GM12878 (cell line): ENCODE measurements at regions not wholly inside any gene's neighbourhood (a gene's known extent, or its start where the extent isn't known, plus 50 kb on each side); places are given as distances from the start of the nearest gene placed in this dataset.
A peak's percentile ranks its signal among the peaks of the same experiment; 100 is the strongest.

Experiments
- ATAC-seq: fragments of 200-7000 bp; cut with Tn5 transposase; 3 replicates; pipeline ENCODE4 v1.9.1; 2020; ENCODE audit warnings: mild to moderate bottlenecking, moderate library complexity
- BruUV-seq: library from RNA; stranded (reverse); fragments of 400-500 nt; replicated peaks from 2 replicates; lab custom pipeline; 2021; lab: Mats Ljungman, UMichigan
- CTCF ChIA-PET: fragments of 300-600 bp; sonication (Branson Sonifier 250); formaldehyde crosslinking; extraction: SDS; loops from one replicate; lab custom pipeline; 2021; ENCODE audit warnings: inconsistent platforms; lab: Yijun Ruan, JAX
- POLR2A ChIA-PET: fragments of 350-600 bp; formaldehyde crosslinking; extraction: SDS; loops from one replicate; lab custom pipeline; 2021; ENCODE audit warnings: inconsistent platforms; lab: Charles Lee
- RAD21 ChIA-PET: fragments of 300-600 bp; sonication (Branson Sonifier 250); formaldehyde crosslinking; loops from one replicate; lab custom pipeline; 2023; ENCODE audit warnings: antibody characterized with exemption; ENCODE audit not compliant: unreplicated experiment; lab: Charles Lee
- SMC1A ChIA-PET: fragments of 300-600 bp; sonication (Branson Sonifier 250); formaldehyde crosslinking; loops from one replicate; lab custom pipeline; 2023; ENCODE audit not compliant: unreplicated experiment, uncharacterized antibody; lab: Charles Lee
- DNase-seq: peaks from one replicate; pipeline ENCODE4 v3.0.0-alpha.2; 2011; ENCODE audit warnings: low read depth, low spot score
- FAIRE-seq: peaks from 3 replicates; lab custom pipeline; 2011; peaks lifted over from hg19 to GRCh38; lab: Jason Lieb, UNC
- H2AFZ ChIP-seq: 2 replicates; pipeline ENCODE4 v1.6.0; 2011; ENCODE audit warnings: low read depth, low read length, control low read depth; ENCODE audit not compliant: control insufficient read depth
- H3K27ac ChIP-seq: 2 replicates; pipeline ENCODE4 v1.5.1; 2011; ENCODE audit warnings: control low read depth; ENCODE audit not compliant: control insufficient read depth, insufficient read depth
- H3K27me3 ChIP-seq, 2 experiments: replicated peaks in 1 of 2; 2 replicates each; pipeline versions ENCODE4 v1.6.0 to v1.6.1; 2011; ENCODE audit warnings: low read length in 1 of 2; ENCODE audit not compliant: control insufficient read depth in 2 of 2, insufficient read depth in 2 of 2
- H3K36me3 ChIP-seq, 2 experiments: 2 replicates each; pipeline ENCODE4 v1.5.1; 2011; ENCODE audit warnings: low read length in 1 of 2; ENCODE audit not compliant: control insufficient read depth in 2 of 2, insufficient read depth in 2 of 2
- H3K4me1 ChIP-seq: 2 replicates; pipeline ENCODE4 v1.6.1; 2011; ENCODE audit warnings: mild to moderate bottlenecking, low read length, moderate library complexity, mixed read lengths; ENCODE audit not compliant: control insufficient read depth, insufficient read depth
- H3K4me2 ChIP-seq: 2 replicates; pipeline ENCODE4 v1.6.0; 2011; ENCODE audit warnings: control low read depth; ENCODE audit not compliant: control insufficient read depth, insufficient read depth
- H3K4me3 ChIP-seq: fragments of 200-600 bp; sonication (generic); 2 replicates; pipeline ENCODE4 v1.5.1; 2016
- H3K79me2 ChIP-seq: 2 replicates; pipeline ENCODE4 v1.6.0; 2011; ENCODE audit warnings: low read length; ENCODE audit not compliant: control insufficient read depth, insufficient read depth
- H3K9ac ChIP-seq: 2 replicates; pipeline ENCODE4 v1.8.0; 2011; ENCODE audit warnings: low read length, control low read depth, mixed read lengths; ENCODE audit not compliant: control insufficient read depth, insufficient read depth
- H3K9me3 ChIP-seq: replicated peaks from 3 replicates; pipeline ENCODE4 v1.5.1; 2011; ENCODE audit warnings: mild to moderate bottlenecking, low read length; ENCODE audit not compliant: control insufficient read depth, insufficient read depth
- H4K20me1 ChIP-seq: 2 replicates; pipeline ENCODE4 v1.6.0; 2011; ENCODE audit not compliant: control insufficient read depth, insufficient read depth
- CBX3 ChIP-seq: fragments of 200-600 bp; sonication (generic); IDR thresholded peaks from 2 replicates; pipeline ENCODE4 v1.6.1; 2016; ENCODE audit warnings: low read depth, borderline replicate concordance
- EED ChIP-seq: sonication (generic); IDR thresholded peaks from 2 replicates; pipeline ENCODE4 v1.6.1; 2016; ENCODE audit warnings: antibody characterized with exemption, low read depth
- GABPA ChIP-seq: IDR thresholded peaks from 2 replicates; pipeline ENCODE4 v1.6.1; 2014; ENCODE audit warnings: antibody characterized with exemption, low read depth, mild to moderate bottlenecking, inconsistent platforms
- NFYB ChIP-seq: IDR thresholded peaks from 2 replicates; pipeline ENCODE4 v1.6.1; 2011; ENCODE audit warnings: low read depth, mild to moderate bottlenecking, low read length, improper control_type of control experiment, moderate library complexity; ENCODE audit not compliant: insufficient read depth
- RCOR1 ChIP-seq: conservative IDR thresholded peaks from 2 replicates; pipeline ENCODE4 v1.6.1; 2012; ENCODE audit warnings: low read depth, low read length, improper control_type of control experiment
- REST ChIP-seq: IDR thresholded peaks from 2 replicates; pipeline ENCODE4 v1.6.1; 2012; ENCODE audit warnings: mild to moderate bottlenecking, low read depth, low read length
- SIN3A ChIP-seq: IDR thresholded peaks from 2 replicates; pipeline ENCODE4 v1.6.1; 2012; ENCODE audit warnings: low read depth, low read length, improper control_type of control experiment
- SMAD5 ChIP-seq: IDR thresholded peaks from 2 replicates; pipeline ENCODE4 v1.6.1; 2016; ENCODE audit warnings: antibody characterized with exemption, low read depth
- TCF12 ChIP-seq: IDR thresholded peaks from 2 replicates; pipeline ENCODE4 v1.6.1; 2011; ENCODE audit warnings: low read depth, mild to moderate bottlenecking, low read length
- ZNF217 ChIP-seq: fragments of 450-650 bp; IDR thresholded peaks from 2 replicates; pipeline ENCODE4 v1.6.1; 2017; ENCODE audit warnings: antibody characterized with exemption, mild to moderate bottlenecking
- ZNF592 ChIP-seq: fragments of 450-650 bp; IDR thresholded peaks from 2 replicates; pipeline ENCODE4 v1.6.1; 2017; ENCODE audit warnings: mild to moderate bottlenecking, moderate library complexity
- WGBS: methylation state at CpG from one replicate; pipeline ENCODE4 v1.1.6; 2016; ENCODE audit warnings: low lambda C conversion rate; ENCODE audit not compliant: insufficient replicate concordance, insufficient coverage; ENCODE audit errors: missing lambda C conversion rate; 5-methylcytosine and 5-hydroxymethylcytosine counted together
- in situ Hi-C: fragments of 300-500 bp; cut with MboI; formaldehyde crosslinking; loops from 9 replicates; pipeline ENCODE4 v1.14.3; 2018; ENCODE audit warnings: mixed read lengths
- intact Hi-C: fragments of 100-400 bp; cut with micrococcal nuclease; formaldehyde crosslinking; loops from one replicate; pipeline ENCODE4 v1.14.2; 2022; ENCODE audit not compliant: unreplicated experiment
- TF ChIP-seq, protein P1 (sequence below): IDR thresholded peaks from 2 replicates; pipeline ENCODE4 v1.6.1; 2011; ENCODE audit warnings: borderline replicate concordance, low read depth, mild to moderate bottlenecking, moderate library complexity, low read length; ENCODE audit not compliant: insufficient read depth, poor library complexity, severe bottlenecking

- in situ Hi-C loops = no loop called here
- Histone ChIP-seq H3K4me1 (no peaks in the 10 kb centered on the region), H3K9ac (no peak overlapping the region), H3K79me2 (no peaks in the 10 kb centered on the region), H3K4me2 (no peak overlapping the region), H3K9me3 (no peaks in the 10 kb centered on the region; the same call in 2 of the 3 replicates), H2AFZ (no peak overlapping the region), H3K4me3 (no peak overlapping the region), H3K36me3 (no peaks in the 10 kb centered on the region), H4K20me1 (no peaks in the 10 kb centered on the region), H3K27me3 (no peaks in the 10 kb centered on the region), H3K27ac (no peak overlapping the region)
- POLR2A ChIA-PET = no interaction called here
- FAIRE-seq = no peak
- RAD21 ChIA-PET = interaction anchor here (1.4 kb wide), 1 partner anchor 16 kb away, joined by 5 read pairs; no protein-coding TSS in a partner anchor
- SMC1A ChIA-PET = interaction anchor here (0.6 to 4.2 kb wide), 2 partner anchors 8 to 72 kb away, joined by 4 to 15 read pairs; no protein-coding TSS in a partner anchor
- WGBS = 0% methylated on average over 3 of the region's 3 CpGs
- intact Hi-C loops = no loop called here
- BruUV-seq = no TSS peak
- TF ChIP-seq SIN3A (no peak), EED (no peak), CBX3 (no peak), TCF12 (no peak), SMAD5 (no peak), ZNF592 (no peak), REST (no peak), ZNF217 (no peak), RCOR1 (no peak), GABPA (no peak), NFYB (no peak)
- TF ChIP-seq, protein P1, sequence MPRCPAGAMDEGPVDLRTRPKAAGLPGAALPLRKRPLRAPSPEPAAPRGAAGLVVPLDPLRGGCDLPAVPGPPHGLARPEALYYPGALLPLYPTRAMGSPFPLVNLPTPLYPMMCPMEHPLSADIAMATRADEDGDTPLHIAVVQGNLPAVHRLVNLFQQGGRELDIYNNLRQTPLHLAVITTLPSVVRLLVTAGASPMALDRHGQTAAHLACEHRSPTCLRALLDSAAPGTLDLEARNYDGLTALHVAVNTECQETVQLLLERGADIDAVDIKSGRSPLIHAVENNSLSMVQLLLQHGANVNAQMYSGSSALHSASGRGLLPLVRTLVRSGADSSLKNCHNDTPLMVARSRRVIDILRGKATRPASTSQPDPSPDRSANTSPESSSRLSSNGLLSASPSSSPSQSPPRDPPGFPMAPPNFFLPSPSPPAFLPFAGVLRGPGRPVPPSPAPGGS = no peak
- CTCF ChIA-PET = no interaction called here
- no peak for DNase-seq
- peak; percentile 45 for ATAC-seq
Measured at GRCh38 chr1:81619156-81619555, 181.6 kb upstream of the ADGRL2 start.
